ENCODE measurements at regions not wholly inside any gene's neighbourhood (a gene's known extent, or its start where the extent isn't known, plus 50 kb on each side); places are given as distances from the start of the nearest gene placed in this dataset.

DNA sequence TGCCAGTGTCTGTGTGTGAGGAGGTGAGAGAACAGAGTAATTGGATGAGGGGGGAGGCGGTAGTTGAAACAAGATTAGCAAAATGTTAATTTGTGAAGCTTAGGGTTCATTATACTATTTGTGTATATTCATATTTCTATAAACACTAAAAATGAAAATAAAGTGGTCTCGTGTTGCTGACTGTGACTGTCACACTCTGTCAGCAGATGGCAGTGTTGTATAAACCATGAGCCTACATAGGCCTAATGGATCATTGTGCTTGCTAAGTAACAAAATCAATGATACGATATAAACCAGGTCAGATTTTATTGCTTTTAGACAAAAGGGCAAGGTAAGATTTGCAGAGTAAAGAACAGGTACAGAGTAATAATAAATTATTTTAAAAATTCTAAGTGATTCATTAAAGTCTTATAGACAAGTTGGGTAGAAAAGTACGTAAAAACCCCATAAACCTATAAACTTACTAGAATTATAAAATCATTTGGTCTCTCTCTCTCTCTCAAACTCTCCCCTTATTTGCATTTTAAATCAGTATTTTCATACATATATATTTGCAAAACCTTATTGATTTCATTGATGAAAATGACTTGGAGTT lies 182.7 kb downstream of the RPIA start:
- TF ChIP-seq USF2 (IDR thresholded peaks at IDR 0.05; ENCODE audit: borderline replicate concordance, low read depth, low read length) (no peak), ZNF217 (IDR thresholded peaks at IDR 0.05) (no peak), BHLHE40 (IDR thresholded peaks at IDR 0.05; ENCODE audit: borderline replicate concordance in 1 of 2, low read depth in 2 of 2, low read length in 1 of 2) (no peak), MXI1 (IDR thresholded peaks at IDR 0.05; ENCODE audit: low read depth, low read length) (no peak), CTCF (IDR thresholded peaks at IDR 0.05 in 2 of 3, conservative IDR thresholded peaks at IDR 0.05 in 1 of 3; ENCODE audit: control insufficient read depth in 2 of 3, extremely low read depth in 1 of 3, insufficient read depth in 1 of 3, low read depth in 3 of 3, low read length in 3 of 3) (peak; percentile 40 to 59 (median 53); a peak in 5 of 6 replicates), STAT3 (IDR thresholded peaks at IDR 0.05; ENCODE audit: low read depth, low read length) (no peak), HDAC6 (IDR thresholded peaks at IDR 0.05; ENCODE audit: unreplicated experiment) (no peak), EZH2 (IDR thresholded peaks at IDR 0.05; ENCODE audit: borderline replicate concordance, control insufficient read depth, low read depth, low read length) (no peak)
